Sigmoid colon (tissue), 6 donors: ENCODE measurements at regions not wholly inside any gene's neighbourhood (a gene's known extent, or its start where the extent isn't known, plus 50 kb on each side); places are given as distances from the start of the nearest gene placed in this dataset.

Experiments used
- DNase-seq: peaks from one replicate; pipeline ENCODE4 v3.0.0-alpha.2; 2019
- H3K27ac ChIP-seq, 4 donors: fragments of 200-600 bp; sonication (generic); one replicate each; pipeline ENCODE4 v1.5.1; 2016 to 2019; ENCODE audit warnings: mild to moderate bottlenecking in 1 of 4
- H3K27me3 ChIP-seq, 3 donors: fragments of 200-600 bp; sonication (generic); one replicate each; pipeline ENCODE4 v1.5.1; 2019; ENCODE audit warnings: mild to moderate bottlenecking in 1 of 3
- H3K36me3 ChIP-seq, 4 donors: fragments of 200-600 bp; sonication (generic); one replicate each; pipeline ENCODE4 v1.5.1; 2016 to 2019
- H3K4me1 ChIP-seq, 4 donors: fragments of 200-600 bp; sonication (generic); one replicate each; pipeline ENCODE4 v1.5.1; 2017 to 2019
- H3K4me3 ChIP-seq, 4 donors: fragments of 200-600 bp; sonication (generic); one replicate each; pipeline ENCODE4 v1.5.1; 2017 to 2019; ENCODE audit warnings: mild to moderate bottlenecking in 2 of 4, moderate library complexity in 1 of 4
- H3K9me3 ChIP-seq, 4 donors: fragments of 200-600 bp in 3 of 4; sonication (generic) in 3 of 4; one replicate each; pipeline versions ENCODE4 v1.5.1 to v1.6.1; 2013 to 2019
- EP300 ChIP-seq, 4 donors: sonication (generic); formaldehyde crosslinking; IDR thresholded peaks; one replicate each; pipeline ENCODE4 v1.6.1; 2017; ENCODE audit warnings: antibody characterized with exemption in 4 of 4
- POLR2A ChIP-seq, 2 donors: fragments of 450-650 bp; IDR thresholded peaks; one replicate each; pipeline ENCODE4 v1.6.1; 2016; ENCODE audit warnings: antibody characterized with exemption in 2 of 2, mild to moderate bottlenecking in 2 of 2, moderate library complexity in 2 of 2
- POLR2AphosphoS5 ChIP-seq, 4 donors: sonication (generic); formaldehyde crosslinking; IDR thresholded peaks; one replicate each; pipeline ENCODE4 v1.6.1; 2017; ENCODE audit warnings: antibody characterized with exemption in 4 of 4
- WGBS, 2 donors: extraction: QIAGEN DNeasy Blood & Tissue Kit; methylation state at CpG; one replicate each; pipeline ENCODE4 v1.1.7; 2013; 5-methylcytosine and 5-hydroxymethylcytosine counted together
- intact Hi-C: fragments of 100-400 bp; cut with DNase I; formaldehyde crosslinking; loops from one replicate; pipeline ENCODE4 v1.15.1; 2023
- TF ChIP-seq, protein P1 (sequence below), 4 experiments: fragments of 450-650 bp in 3 of 4; fragments of 200-600 bp in 1 of 4; IDR thresholded peaks; one replicate each; pipeline ENCODE4 v1.5.1; 2016 to 2019; ENCODE audit warnings: antibody characterized with exemption in 4 of 4, mild to moderate bottlenecking in 3 of 4, moderate library complexity in 2 of 4
- donor health status: healthy with polysubstance abuse.
- donor health status: healthy.

DNA sequence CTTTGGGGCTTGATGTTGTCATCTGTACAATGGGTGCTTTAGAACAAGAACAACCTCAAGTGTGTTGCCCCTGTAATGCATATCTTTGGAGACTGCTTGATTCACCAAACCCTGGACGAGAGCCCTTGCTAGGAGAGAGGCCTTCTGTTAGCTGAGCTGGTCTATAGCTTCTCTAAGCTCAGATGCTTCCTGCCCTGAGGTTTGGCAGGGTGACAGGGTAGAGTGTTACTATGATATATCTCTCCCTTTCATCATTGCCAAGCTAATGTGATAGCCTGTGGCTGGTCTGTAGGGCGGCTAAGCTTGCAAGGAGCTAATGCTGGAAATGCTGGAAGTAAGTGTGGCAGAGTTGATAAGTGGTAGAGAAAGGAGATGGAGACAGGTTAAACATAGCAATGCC lies 364.1 kb downstream of the RPS24 start:
- TF ChIP-seq POLR2AphosphoS5 (IDR thresholded peaks at IDR 0.05) (no peak), POLR2A (IDR thresholded peaks at IDR 0.05) (no peak), EP300 (IDR thresholded peaks at IDR 0.05) (no peak)
- TF ChIP-seq, protein P1, sequence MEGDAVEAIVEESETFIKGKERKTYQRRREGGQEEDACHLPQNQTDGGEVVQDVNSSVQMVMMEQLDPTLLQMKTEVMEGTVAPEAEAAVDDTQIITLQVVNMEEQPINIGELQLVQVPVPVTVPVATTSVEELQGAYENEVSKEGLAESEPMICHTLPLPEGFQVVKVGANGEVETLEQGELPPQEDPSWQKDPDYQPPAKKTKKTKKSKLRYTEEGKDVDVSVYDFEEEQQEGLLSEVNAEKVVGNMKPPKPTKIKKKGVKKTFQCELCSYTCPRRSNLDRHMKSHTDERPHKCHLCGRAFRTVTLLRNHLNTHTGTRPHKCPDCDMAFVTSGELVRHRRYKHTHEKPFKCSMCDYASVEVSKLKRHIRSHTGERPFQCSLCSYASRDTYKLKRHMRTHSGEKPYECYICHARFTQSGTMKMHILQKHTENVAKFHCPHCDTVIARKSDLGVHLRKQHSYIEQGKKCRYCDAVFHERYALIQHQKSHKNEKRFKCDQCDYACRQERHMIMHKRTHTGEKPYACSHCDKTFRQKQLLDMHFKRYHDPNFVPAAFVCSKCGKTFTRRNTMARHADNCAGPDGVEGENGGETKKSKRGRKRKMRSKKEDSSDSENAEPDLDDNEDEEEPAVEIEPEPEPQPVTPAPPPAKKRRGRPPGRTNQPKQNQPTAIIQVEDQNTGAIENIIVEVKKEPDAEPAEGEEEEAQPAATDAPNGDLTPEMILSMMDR (IDR thresholded peaks at IDR 0.05): no peak
- Histone ChIP-seq H3K36me3 (no peaks in the 10 kb centered on the region), H3K27me3 (no peaks in the 10 kb centered on the region), H3K9me3 (no peaks in the 10 kb centered on the region), H3K4me1 (peaks cover 0 to 14% (median 6%) of the 10 kb centered on the region in 4 donors), H3K27ac (no peak overlapping the region), H3K4me3 (no peak overlapping the region)
- DNase-seq: no peak
- intact Hi-C loops: no loop called here
- WGBS, 2 donors: 68 to 86% methylated on average over 2 of the region's 2 CpGs

DNA sequence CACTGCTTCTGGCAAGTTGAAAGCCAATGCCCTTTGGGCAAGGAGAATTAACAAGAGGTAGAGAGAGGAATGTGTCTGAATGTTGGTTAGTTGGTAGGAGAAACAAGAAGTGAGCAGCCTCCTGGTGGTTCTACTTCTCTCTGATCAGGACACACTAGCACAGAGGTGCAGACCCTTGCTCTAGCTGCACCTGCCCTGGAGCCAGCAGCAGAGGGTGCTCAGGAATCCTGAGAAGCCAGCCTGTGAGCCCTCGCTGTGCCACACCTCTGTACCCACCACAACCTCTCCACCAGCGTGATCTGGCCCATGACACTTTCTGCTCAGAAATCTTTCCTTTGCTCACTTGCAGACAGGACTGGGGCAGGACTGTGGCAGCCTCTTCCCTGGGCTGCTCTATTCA lies 364.7 kb downstream of the RPS24 start:
- TF ChIP-seq POLR2AphosphoS5 (IDR thresholded peaks at IDR 0.05) (no peak), POLR2A (IDR thresholded peaks at IDR 0.05) (no peak), EP300 (IDR thresholded peaks at IDR 0.05) (no peak)
- TF ChIP-seq, protein P1 (IDR thresholded peaks at IDR 0.05): no peak
- Histone ChIP-seq H3K4me3 (no peak overlapping the region), H3K9me3 (no peaks in the 10 kb centered on the region), H3K36me3 (no peaks in the 10 kb centered on the region), H3K4me1 (peaks cover 0 to 14% (median 6%) of the 10 kb centered on the region in 4 donors), H3K27ac (no peak overlapping the region), H3K27me3 (no peaks in the 10 kb centered on the region)
- 77 to 88% methylated on average over 2 of the region's 2 CpGs for WGBS, 2 donors
- intact Hi-C loops: no loop called here
- DNase-seq: no peak

GRCh38 chr10:78401624-78402367 lies 368.1 kb downstream of the RPS24 start:
- 84 to 88% methylated on average over 13 of the region's 13 CpGs for WGBS, 2 donors

GRCh38 chr10:78402591-78402990 lies 368.9 kb downstream of the RPS24 start:
- Histone ChIP-seq H3K4me1 (peaks cover 0 to 28% (median 21%) of the 10 kb centered on the region in 4 donors), H3K27ac (no peak overlapping the region), H3K9me3 (no peaks in the 10 kb centered on the region), H3K36me3 (no peaks in the 10 kb centered on the region), H3K4me3 (no peak overlapping the region), H3K27me3 (no peaks in the 10 kb centered on the region)
- TF ChIP-seq POLR2AphosphoS5 (IDR thresholded peaks at IDR 0.05) (no peak), EP300 (IDR thresholded peaks at IDR 0.05) (no peak), POLR2A (IDR thresholded peaks at IDR 0.05) (no peak)
- TF ChIP-seq, protein P1 (IDR thresholded peaks at IDR 0.05): no peak
- DNase-seq: peak; percentile 56
- intact Hi-C loops: no loop called here
- 68 to 71% methylated on average over 4 of the region's 4 CpGs for WGBS, 2 donors

More at GRCh38 chr10:78401624-78402367, 368.1 kb downstream of the RPS24 start:
- Histone ChIP-seq H3K27ac (no peak overlapping the region), H3K4me1 (peaks cover 0 to 20% (median 13%) of the 10 kb centered on the region in 4 donors), H3K4me3 (no peak overlapping the region), H3K27me3 (no peaks in the 10 kb centered on the region), H3K36me3 (no peaks in the 10 kb centered on the region), H3K9me3 (no peaks in the 10 kb centered on the region)
- peak; percentile 57 for DNase-seq
- TF ChIP-seq, protein P1 (IDR thresholded peaks at IDR 0.05): no peak
- no peak for TF ChIP-seq EP300 (IDR thresholded peaks at IDR 0.05)
- TF ChIP-seq POLR2AphosphoS5 (IDR thresholded peaks at IDR 0.05): no peak
- TF ChIP-seq POLR2A (IDR thresholded peaks at IDR 0.05): no peak
- intact Hi-C loops: no loop called here
